ENCODE measurements at regions not wholly inside any gene's neighbourhood (a gene's known extent, or its start where the extent isn't known, plus 50 kb on each side); places are given as distances from the start of the nearest gene placed in this dataset.

- Histone ChIP-seq H3K27me3 (ENCODE audit: low read depth) (peaks cover 6% of the 10 kb centered on the region), H3K27ac (replicated peaks) (no peak overlapping the region), H3K36me3 (no peaks in the 10 kb centered on the region), H3K9me3 (replicated peaks) (no peaks in the 10 kb centered on the region), H3K4me1 (no peaks in the 10 kb centered on the region), H3K4me3 (no peak overlapping the region)
- no peak for TF ChIP-seq CTCF (IDR thresholded peaks at IDR 0.05; ENCODE audit: borderline replicate concordance)
- no peak for DNase-seq
- intact Hi-C loops (cut with micrococcal nuclease) = no loop called here
These were observed 175.7 kb upstream of the INHBA start for GRCh38 chr7:41878309-41879295.

- intact Hi-C loops (cut with micrococcal nuclease) = no loop called here
- DNase-seq = no peak
These were observed 174.2 kb upstream of the INHBA start for GRCh38 chr7:41877118-41877517.

GRCh38 chr7:41875513-41875912, 172.6 kb upstream of the INHBA start:
- H3K4me1 ChIP-seq = no peaks in the 10 kb centered on the region
- H3K9me3 ChIP-seq (replicated peaks) = no peaks in the 10 kb centered on the region
- no peak overlapping the region for H3K4me3 ChIP-seq
- H3K27ac ChIP-seq (replicated peaks) = no peak overlapping the region
- no peak for DNase-seq
- no peaks in the 10 kb centered on the region for H3K36me3 ChIP-seq
- H3K27me3 ChIP-seq (ENCODE audit: low read depth) = peaks cover 6% of the 10 kb centered on the region
- intact Hi-C loops (cut with micrococcal nuclease) = no loop called here
- TF ChIP-seq CTCF (IDR thresholded peaks at IDR 0.05; ENCODE audit: borderline replicate concordance) = no peak

More at GRCh38 chr7:41877118-41877517, 174.2 kb upstream of the INHBA start:
- H3K27me3 ChIP-seq (ENCODE audit: low read depth) = peaks cover 6% of the 10 kb centered on the region
- H3K9me3 ChIP-seq (replicated peaks) = no peaks in the 10 kb centered on the region
- H3K4me3 ChIP-seq = no peak overlapping the region
- H3K4me1 ChIP-seq = no peaks in the 10 kb centered on the region
- H3K36me3 ChIP-seq = no peaks in the 10 kb centered on the region
- no peak overlapping the region for H3K27ac ChIP-seq (replicated peaks)
- TF ChIP-seq CTCF (IDR thresholded peaks at IDR 0.05; ENCODE audit: borderline replicate concordance) = no peak

GRCh38 chr7:41874201-41874785, 171.4 kb upstream of the INHBA start:
- intact Hi-C loops (cut with micrococcal nuclease) = no loop called here
- no peaks in the 10 kb centered on the region for H3K9me3 ChIP-seq (replicated peaks)
- H3K4me3 ChIP-seq = no peak overlapping the region
- no peak for TF ChIP-seq CTCF (IDR thresholded peaks at IDR 0.05; ENCODE audit: borderline replicate concordance)
- DNase-seq = no peak
- H3K4me1 ChIP-seq = no peaks in the 10 kb centered on the region
- H3K27ac ChIP-seq (replicated peaks) = no peak overlapping the region
- peaks cover 6% of the 10 kb centered on the region for H3K27me3 ChIP-seq (ENCODE audit: low read depth)
- H3K36me3 ChIP-seq = no peaks in the 10 kb centered on the region

- H3K27ac ChIP-seq (replicated peaks) = no peak overlapping the region
- intact Hi-C loops (cut with micrococcal nuclease) = no loop called here
- H3K4me3 ChIP-seq = no peak overlapping the region
- no peak for TF ChIP-seq CTCF (IDR thresholded peaks at IDR 0.05; ENCODE audit: borderline replicate concordance)
- no peaks in the 10 kb centered on the region for H3K36me3 ChIP-seq
- H3K27me3 ChIP-seq (ENCODE audit: low read depth) = peaks cover 6% of the 10 kb centered on the region
- no peaks in the 10 kb centered on the region for H3K4me1 ChIP-seq
- DNase-seq = no peak
- H3K9me3 ChIP-seq (replicated peaks) = no peaks in the 10 kb centered on the region
These were observed 170.9 kb upstream of the INHBA start for GRCh38 chr7:41873741-41874140.
